MM.1S (cell line): ENCODE measurements at regions not wholly inside any gene's neighbourhood (a gene's known extent, or its start where the extent isn't known, plus 50 kb on each side); places are given as distances from the start of the nearest gene placed in this dataset.
A peak's percentile ranks its signal among the peaks of the same experiment; 100 is the strongest.
"Not testable (repeated sequence)": the region's sequence is repeated elsewhere in the genome, so short reads cannot be mapped to it uniquely, and the experiment has no call there.

Experiments used
- DNase-seq: peaks from one replicate; pipeline ENCODE4 v3.0.0-alpha.2; 2015
- H2AFZ ChIP-seq: fragments of 300-600 bp; sonication (generic); 2 replicates; pipeline ENCODE4 v1.6.0; 2016; ENCODE audit warnings: antibody characterized with exemption, low read length
- H3F3A ChIP-seq: fragments of 300-600 bp; sonication (generic); 2 replicates; pipeline ENCODE4 v1.6.1; 2016; ENCODE audit warnings: mild to moderate bottlenecking, antibody characterized with exemption, low read length, moderate library complexity, mixed read lengths; ENCODE audit not compliant: insufficient read depth
- H3K27ac ChIP-seq: fragments of 300-600 bp; sonication (generic); 2 replicates; pipeline ENCODE4 v1.5.1; 2016; ENCODE audit warnings: mild to moderate bottlenecking, low read length
- H3K27me3 ChIP-seq: fragments of 300-600 bp; sonication (generic); replicated peaks from 2 replicates; pipeline ENCODE4 v1.6.0; 2016; ENCODE audit warnings: low read length; ENCODE audit not compliant: insufficient read depth
- H3K36me3 ChIP-seq: fragments of 300-600 bp; sonication (generic); replicated peaks from 2 replicates; pipeline ENCODE4 v1.6.1; 2016; ENCODE audit warnings: mild to moderate bottlenecking, low read length, mixed read lengths; ENCODE audit not compliant: insufficient read depth
- H3K4me1 ChIP-seq: fragments of 300-600 bp; sonication (generic); 2 replicates; pipeline ENCODE4 v1.6.1; 2016; ENCODE audit warnings: low read length, mixed read lengths
- H3K4me2 ChIP-seq: fragments of 300-600 bp; sonication (generic); 2 replicates; pipeline ENCODE4 v1.6.0; 2016; ENCODE audit warnings: low read depth, low read length
- H3K4me3 ChIP-seq: fragments of 300-600 bp; sonication (generic); 2 replicates; pipeline ENCODE4 v1.5.1; 2016; ENCODE audit warnings: low read length, mixed read lengths
- H3K79me2 ChIP-seq: fragments of 300-600 bp; sonication (generic); 2 replicates; pipeline ENCODE4 v1.6.1; 2016; ENCODE audit warnings: mixed run types, low read length, mixed read lengths
- H3K9ac ChIP-seq: fragments of 300-600 bp; sonication (generic); 2 replicates; pipeline ENCODE4 v1.6.1; 2016; ENCODE audit warnings: low read length, mixed read lengths
- H3K9me2 ChIP-seq: fragments of 300-600 bp; sonication (generic); replicated peaks from 2 replicates; pipeline ENCODE4 v1.6.1; 2016; ENCODE audit warnings: mild to moderate bottlenecking, low read length, mixed read lengths; ENCODE audit not compliant: insufficient read depth
- H3K9me3 ChIP-seq: fragments of 300-600 bp; sonication (generic); replicated peaks from 2 replicates; pipeline ENCODE4 v1.6.1; 2016; ENCODE audit warnings: mild to moderate bottlenecking, low read length, mixed read lengths; ENCODE audit not compliant: insufficient read depth
- H4K20me1 ChIP-seq: fragments of 300-600 bp; sonication (generic); 2 replicates; pipeline ENCODE4 v1.6.1; 2016; ENCODE audit warnings: mild to moderate bottlenecking, low read length, moderate library complexity, mixed read lengths; ENCODE audit not compliant: insufficient read depth
- EZH2 ChIP-seq: fragments of 300-600 bp; sonication (generic); optimal IDR thresholded peaks from 2 replicates; pipeline ENCODE3; 2017; ENCODE audit warnings: low read depth, mild to moderate bottlenecking, antibody characterized with exemption, low read length, mixed read lengths
- EZH2phosphoT487 ChIP-seq: fragments of 300-600 bp; sonication (generic); IDR thresholded peaks from 2 replicates; pipeline ENCODE4 v1.6.1; 2018; ENCODE audit warnings: antibody characterized with exemption, low read length
- TF ChIP-seq, protein P1 (sequence below): fragments of 300-600 bp; sonication (generic); IDR thresholded peaks from 2 replicates; pipeline ENCODE4 v1.5.1; 2016; ENCODE audit warnings: antibody characterized with exemption, low read length, mixed read lengths

DNA sequence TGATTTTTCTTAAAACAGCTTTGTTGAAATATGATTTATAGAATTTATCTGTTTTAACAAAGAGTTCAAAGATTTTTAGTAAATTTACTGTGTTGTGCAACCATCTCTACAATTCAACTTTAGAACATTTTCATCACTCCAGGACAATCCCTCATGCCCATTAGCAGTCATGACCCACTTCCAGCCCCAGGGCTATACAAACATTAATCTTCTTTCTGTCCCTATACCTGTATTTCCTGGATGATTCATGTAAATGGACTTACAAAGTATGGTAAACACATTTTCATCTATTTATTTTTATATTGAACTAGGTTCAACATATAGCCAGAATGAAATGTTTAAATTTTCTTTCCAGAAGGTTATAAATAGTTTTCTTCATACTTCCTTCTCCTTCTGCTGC, 127.8 kb upstream of the CCDC180 start:
- Histone ChIP-seq H3K36me3 (no peaks in the 10 kb centered on the region), H2AFZ (no peak overlapping the region), H3K4me3 (no peak overlapping the region), H3K27ac (no peak overlapping the region), H4K20me1 (no peaks in the 10 kb centered on the region), H3K9me3 (no peaks in the 10 kb centered on the region), H3K4me2 (no peak overlapping the region), H3K9ac (no peak overlapping the region), H3K9me2 (no peaks in the 10 kb centered on the region), H3K79me2 (no peaks in the 10 kb centered on the region), H3F3A (no peaks in the 10 kb centered on the region), H3K27me3 (no peaks in the 10 kb centered on the region), H3K4me1 (no peaks in the 10 kb centered on the region)
- no peak for DNase-seq
- TF ChIP-seq, protein P1, sequence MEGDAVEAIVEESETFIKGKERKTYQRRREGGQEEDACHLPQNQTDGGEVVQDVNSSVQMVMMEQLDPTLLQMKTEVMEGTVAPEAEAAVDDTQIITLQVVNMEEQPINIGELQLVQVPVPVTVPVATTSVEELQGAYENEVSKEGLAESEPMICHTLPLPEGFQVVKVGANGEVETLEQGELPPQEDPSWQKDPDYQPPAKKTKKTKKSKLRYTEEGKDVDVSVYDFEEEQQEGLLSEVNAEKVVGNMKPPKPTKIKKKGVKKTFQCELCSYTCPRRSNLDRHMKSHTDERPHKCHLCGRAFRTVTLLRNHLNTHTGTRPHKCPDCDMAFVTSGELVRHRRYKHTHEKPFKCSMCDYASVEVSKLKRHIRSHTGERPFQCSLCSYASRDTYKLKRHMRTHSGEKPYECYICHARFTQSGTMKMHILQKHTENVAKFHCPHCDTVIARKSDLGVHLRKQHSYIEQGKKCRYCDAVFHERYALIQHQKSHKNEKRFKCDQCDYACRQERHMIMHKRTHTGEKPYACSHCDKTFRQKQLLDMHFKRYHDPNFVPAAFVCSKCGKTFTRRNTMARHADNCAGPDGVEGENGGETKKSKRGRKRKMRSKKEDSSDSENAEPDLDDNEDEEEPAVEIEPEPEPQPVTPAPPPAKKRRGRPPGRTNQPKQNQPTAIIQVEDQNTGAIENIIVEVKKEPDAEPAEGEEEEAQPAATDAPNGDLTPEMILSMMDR: no peak
- TF ChIP-seq EZH2 (no peak), EZH2phosphoT487 (no peak)

DNA sequence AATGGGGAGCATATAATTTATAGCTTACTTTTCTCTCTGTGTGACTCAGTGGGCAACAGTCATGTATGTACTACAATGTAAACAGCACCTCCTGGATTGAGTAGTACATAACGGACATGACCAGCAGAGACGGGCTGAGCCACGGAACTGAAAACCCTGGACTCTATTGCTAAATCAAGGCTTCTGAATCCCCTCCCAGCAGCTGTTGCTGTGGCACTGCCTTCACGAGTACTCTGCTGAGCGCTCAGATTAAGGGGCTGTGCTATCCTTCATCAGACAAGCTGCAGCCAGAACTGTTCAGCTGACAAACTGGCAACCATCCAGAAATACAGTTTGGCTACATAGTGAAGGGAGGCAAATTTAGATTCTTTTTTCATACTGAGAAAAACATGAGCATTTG, 131.3 kb upstream of the CCDC180 start:
- H3K9me2 ChIP-seq: no peaks in the 10 kb centered on the region
- H3F3A ChIP-seq: no peaks in the 10 kb centered on the region
- no peaks in the 10 kb centered on the region for H3K79me2 ChIP-seq
- H3K9ac ChIP-seq: no peak overlapping the region
- H3K4me2 ChIP-seq: no peak overlapping the region
- TF ChIP-seq EZH2phosphoT487 (no peak), EZH2 (no peak)
- TF ChIP-seq, protein P1: no peak
- DNase-seq: no peak
- no peak overlapping the region for H3K4me3 ChIP-seq
- H3K27ac ChIP-seq: no peak overlapping the region
- H3K4me1 ChIP-seq: no peaks in the 10 kb centered on the region
- no peaks in the 10 kb centered on the region for H3K27me3 ChIP-seq
- no peaks in the 10 kb centered on the region for H4K20me1 ChIP-seq
- no peaks in the 10 kb centered on the region for H3K9me3 ChIP-seq
- H3K36me3 ChIP-seq: no peaks in the 10 kb centered on the region
- no peak overlapping the region for H2AFZ ChIP-seq

DNA sequence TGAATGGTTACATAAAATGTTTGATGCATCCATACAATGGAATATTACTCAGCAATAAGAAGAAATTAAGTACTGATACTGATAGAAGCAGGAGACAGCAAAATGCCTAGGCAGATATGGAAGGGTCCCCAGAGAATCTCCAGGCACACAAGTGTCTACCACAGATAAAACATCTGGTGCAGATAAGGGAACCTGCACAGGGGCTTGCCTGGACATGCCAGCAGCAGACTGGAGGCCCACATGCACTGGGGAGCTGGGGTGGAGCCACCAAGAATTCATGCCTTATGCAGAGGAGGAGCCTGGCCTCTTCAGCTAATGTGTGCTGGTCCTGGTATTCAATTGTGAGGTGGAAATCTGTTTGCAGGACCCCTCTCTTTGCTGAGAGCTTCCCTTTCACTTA, 129.2 kb upstream of the CTSV start:
- peaks cover 12% of the 10 kb centered on the region; the same call in 1 of the 2 replicates for H3K4me1 ChIP-seq
- H3K9ac ChIP-seq, H3K9me2 ChIP-seq, H3K4me3 ChIP-seq, H4K20me1 ChIP-seq, H3K36me3 ChIP-seq, H3K27me3 ChIP-seq, H3K27ac ChIP-seq, H3K9me3 ChIP-seq, H3K4me2 ChIP-seq, H3K79me2 ChIP-seq, H2AFZ ChIP-seq: not testable (repeated sequence)
- peak; percentile 12 for DNase-seq
- H3F3A ChIP-seq: peaks cover 10% of the 10 kb centered on the region

DNA sequence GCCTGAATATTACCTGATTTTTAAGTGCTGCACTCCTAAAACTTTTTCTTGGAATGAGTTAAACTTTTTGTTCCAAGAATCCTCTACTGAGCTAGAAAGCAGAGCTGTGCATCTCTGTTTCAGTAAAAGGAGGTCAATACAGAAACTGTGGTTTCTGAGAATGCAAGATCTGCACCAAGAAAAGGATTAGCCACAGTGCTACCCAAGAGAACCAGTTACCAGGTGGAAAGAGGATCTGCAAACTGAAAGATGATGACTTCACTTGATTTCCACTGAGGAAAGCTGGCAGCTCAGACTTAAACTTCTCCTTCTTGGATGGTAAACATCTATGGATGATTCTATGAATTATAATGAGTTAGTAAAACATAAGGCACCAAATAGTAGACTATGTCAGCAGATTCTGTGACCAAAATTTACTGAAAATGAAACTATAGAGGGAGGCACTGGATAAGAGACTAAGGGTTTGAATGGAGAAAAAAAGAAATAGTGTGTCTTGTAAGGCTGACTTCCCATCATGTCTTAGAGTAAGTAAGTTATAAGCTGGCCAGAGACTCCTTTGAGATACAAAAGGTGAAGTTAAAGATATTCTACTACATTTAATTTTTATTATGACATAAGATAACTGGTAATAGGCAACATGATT, 127.7 kb upstream of the CTSV start:
- H2AFZ ChIP-seq, H3K27me3 ChIP-seq, H3K36me3 ChIP-seq, H3K79me2 ChIP-seq, H3K9me3 ChIP-seq, H3K9ac ChIP-seq, H3K9me2 ChIP-seq, H3K4me3 ChIP-seq, H4K20me1 ChIP-seq: not testable (repeated sequence)
- DNase-seq: peak; percentile 72
- Histone ChIP-seq H3K4me1 (peaks cover 12% of the 10 kb centered on the region; the same call in 1 of the 2 replicates), H3F3A (peaks cover 10% of the 10 kb centered on the region), H3K27ac (peak overlapping the region; percentile 53; the same call in 1 of the 2 replicates), H3K4me2 (peak overlapping the region; percentile 35; the same call in 1 of the 2 replicates)
